Retina (tissue), 1 donor: ENCODE measurements at regions not wholly inside any gene's neighbourhood (a gene's known extent, or its start where the extent isn't known, plus 50 kb on each side); places are given as distances from the start of the nearest gene placed in this dataset.

Experiments
- DNase-seq: peaks from one replicate; pipeline ENCODE4 v3.0.0-alpha.2; 2016

DNA sequence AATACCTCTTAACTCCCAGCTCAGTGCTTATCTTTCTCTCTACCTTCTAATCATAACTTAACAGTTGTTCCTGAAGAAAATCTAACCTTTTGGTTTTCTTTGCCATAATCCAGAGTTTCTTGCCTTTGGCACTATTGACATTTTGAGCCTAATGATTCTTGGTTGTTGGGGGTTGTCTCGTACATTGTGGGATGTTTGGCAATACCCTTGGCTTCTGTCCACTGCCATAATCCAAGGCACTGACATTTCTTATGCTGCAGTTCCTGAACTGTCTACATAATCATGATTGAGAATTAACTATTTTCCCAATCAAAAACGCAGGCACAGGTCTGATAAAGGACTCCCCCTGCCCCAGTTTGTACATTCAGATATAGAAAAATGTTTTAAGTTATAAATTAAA lies 203.2 kb upstream of the MEX3C start:
- no peak for DNase-seq

DNA sequence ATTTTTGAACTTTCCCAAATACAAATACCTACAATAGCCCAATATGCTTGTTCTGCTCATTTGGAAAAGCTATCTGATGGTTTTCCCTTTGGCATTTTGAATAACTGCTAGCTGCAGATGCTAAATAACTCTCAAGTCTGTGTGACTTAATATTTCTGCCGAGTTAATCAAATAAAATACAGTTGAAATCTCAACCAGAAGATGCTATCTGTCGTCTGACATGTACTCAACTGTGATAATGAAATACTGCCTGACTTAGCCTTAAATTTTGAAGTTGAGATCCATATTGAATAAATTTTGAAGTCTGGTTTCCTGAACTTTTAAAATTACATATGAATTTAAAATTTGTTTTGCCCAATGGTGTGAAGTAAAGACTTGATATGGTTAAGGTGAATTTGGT lies 204.4 kb upstream of the MEX3C start:
- no peak for DNase-seq

DNA sequence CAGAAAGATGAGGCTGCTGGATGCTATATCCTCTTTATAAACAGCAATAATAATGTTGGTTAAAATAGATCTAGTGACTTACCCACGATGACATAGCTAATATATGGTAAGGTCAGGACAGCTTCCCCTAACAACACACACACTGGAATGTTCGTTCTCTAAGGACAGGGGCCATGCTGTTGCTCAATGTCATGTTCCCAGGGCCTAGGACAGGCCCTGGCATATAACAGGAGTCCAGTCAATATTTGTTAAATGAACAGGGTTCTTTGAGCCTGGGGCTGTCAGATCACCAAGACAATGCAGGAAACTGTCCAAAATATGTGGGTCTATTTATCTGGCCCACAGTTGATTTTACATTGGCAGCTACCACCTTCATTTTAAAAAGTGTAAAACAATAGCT lies 207.1 kb upstream of the MEX3C start:
- DNase-seq: no peak

DNA sequence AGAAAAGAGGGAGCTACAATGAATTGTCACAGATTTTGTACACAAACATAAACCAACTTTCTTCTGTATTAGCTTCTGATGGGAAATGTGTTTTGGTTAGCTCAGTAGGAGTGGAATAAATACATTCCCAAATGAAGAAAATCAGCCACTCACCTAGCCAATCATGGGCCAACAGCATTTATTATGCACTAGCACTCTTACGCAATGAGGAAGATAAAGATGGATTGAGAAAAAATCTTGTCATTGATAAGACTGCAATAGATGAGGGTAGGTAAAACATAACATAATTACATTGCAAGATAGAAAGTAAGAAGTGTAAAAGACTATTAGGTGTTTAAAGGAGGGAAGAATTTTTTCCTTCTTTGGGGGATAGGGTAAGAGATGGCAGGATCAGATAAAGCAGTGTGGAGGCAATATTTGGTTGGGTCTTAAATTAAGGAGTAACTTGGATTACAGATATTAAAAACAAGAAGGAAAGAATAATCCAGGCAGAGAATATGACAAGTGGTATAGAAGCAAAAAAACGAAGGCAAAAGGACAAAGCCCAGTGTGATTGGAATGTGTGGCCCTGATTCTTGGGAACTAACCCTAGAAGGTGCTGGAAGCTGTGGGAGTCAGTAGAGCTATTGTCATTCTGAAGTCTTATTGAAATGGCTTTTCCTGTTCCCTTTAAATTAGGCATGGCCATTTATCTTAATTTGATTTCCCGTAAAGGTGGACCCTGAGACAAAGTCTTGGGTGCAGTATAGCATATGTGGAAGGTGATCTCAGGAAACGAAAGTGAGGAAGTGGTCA lies 208.4 kb upstream of the MEX3C start:
- DNase-seq: no peak

DNA sequence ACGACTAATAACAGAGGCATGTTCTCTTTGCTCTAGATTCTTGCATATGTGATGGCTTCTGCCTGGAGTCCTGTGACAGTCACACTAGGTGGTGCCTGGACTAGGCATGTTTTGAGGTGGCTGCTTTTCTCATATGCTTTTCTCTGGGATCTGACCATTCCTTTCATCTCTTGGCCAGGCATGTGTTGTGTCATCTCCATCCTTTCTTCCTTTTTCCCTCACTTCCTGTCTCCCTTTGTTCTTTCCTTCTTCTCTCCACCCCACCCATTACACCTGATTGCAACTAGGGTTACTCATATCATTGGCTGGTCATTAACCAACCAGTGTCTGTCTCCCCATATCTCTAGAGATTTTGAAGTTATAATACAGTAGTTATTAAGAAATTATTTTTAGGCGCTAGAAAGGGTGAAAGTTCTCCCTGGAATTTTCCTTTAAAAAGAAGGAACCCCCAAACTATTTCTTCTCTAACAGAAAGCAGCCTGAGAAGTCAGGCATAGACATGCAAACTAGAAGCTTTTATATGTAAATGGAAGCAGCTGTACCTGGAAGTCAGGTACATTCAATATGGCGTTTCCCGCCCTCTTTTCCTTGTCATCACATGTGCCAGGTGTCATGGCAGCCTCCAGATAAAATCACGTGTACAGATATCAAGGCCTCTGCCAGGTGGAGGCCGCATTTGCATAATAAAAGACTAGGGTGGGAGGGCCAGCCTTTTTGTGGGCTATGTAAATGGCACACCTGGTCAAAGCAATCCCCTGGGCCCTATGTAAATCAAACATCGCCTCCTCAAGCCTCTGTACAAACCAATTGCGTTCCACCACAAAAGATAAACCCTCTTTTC lies 220.4 kb upstream of the MEX3C start:
- no peak for DNase-seq

DNA sequence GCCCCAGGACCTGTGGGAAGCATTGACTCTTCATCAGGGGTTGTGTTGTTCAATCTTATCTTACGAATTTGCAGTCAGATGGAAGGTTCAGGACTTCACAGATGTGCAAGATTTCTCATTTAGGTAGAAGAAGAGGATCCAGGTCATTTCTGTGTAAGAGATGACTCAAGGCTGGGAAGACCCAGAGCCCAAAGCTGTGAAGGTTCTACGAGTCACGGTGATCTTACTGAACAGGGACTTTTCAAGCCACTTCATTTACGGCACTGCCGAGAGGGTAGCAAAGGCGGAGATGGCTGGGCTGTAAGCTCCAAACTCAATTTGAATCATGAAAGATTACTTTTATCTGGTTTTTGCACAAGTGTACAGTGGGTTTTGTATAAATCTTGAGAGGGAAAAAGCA lies 228.0 kb upstream of the MEX3C start:
- no peak for DNase-seq

DNA sequence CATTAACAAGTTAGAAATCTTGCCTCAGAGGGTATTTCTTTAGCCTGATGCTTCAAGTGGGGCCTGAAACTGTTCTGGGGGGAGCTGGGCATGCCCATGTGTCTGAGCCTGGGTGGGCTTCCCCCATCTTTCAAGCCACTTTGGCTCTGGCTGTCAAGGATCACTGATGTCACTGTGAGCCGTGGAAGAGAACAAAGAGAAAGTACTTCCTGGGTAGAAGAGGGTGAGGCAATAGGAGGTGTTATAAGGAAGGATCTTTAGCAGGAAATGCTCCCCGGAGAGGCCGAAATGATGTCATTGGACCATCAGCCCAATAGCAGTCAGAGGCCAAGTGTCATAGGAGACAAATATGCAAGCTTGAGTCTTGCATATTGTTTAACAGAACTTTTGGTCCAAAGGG lies 228.4 kb upstream of the MEX3C start:
- DNase-seq: no peak

DNA sequence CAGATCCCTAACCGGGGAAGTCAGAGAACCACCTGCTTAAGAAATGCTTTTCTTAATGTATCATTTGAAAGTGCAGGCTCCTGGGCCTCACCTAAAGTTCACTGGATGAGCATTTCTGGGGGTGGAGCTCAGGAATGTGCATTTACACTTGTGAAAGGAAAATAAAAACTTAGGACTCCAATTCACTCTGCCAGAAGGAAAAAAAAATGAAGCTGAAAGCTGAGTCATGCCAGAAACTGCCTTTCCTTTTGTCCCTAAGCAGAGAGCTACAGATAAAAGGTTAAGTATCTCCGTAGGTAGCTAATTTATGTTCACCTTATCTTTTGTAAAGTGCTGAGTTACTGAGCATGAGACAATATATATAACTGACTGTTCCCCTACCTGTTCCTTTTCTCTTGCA lies 229.5 kb upstream of the MEX3C start:
- DNase-seq: no peak

DNA sequence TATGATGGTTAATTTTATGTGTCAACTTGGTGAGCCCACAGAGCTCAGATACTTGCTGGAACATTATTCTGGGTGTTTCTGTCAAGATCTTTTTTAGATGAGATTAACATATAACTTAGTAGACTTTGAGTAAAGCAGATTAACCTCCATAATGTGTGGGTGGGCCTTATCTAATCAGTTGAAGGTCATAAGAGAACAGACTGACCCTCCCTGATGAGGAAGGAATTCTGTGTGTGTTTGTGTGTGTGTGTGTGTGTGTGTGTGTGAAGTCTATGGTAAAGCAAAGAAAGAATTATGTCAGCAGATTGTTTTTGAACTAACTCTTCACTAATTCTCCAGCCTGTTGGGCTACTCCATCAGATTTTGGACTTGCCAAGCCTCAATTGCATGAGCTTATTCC lies 232.2 kb upstream of the MEX3C start:
- DNase-seq: no peak

DNA sequence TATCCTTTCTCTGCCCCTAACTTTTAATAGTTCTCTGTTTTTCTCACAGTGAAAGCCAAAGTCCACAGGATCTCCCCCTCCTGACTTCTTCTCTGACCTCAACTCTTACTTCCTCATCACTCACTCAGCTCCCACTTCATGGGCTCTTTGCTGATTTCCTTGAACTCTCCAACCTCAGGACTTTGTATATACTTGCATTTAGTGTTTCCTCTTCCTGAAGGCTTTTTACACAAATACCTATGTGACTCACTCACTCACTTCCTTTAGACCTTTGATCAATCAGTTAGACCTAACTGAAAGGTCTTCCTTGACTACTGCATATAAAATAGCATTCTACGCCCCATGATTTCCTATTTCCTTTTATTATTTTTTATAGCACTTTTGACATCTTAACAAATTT lies 233.1 kb upstream of the MEX3C start:
- no peak for DNase-seq

DNA sequence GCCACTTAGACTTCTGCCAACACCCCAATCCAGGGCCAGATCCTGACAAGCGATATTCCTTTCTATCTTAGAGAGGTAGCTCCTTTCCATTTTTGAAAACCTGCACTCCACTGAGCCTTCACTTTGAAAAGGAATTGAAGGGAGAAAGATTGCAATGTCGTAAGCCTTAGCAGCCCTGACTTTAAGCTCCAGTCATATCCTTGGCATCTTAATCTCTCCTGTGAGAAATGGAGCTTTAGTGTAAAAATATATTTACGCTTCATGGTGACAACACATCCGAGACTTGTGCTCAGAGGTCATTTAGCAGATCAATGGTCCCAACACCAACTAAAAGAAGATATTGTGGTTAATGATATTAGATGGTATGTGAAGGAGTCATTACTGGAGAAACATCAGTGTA lies 235.8 kb upstream of the MEX3C start:
- no peak for DNase-seq

DNA sequence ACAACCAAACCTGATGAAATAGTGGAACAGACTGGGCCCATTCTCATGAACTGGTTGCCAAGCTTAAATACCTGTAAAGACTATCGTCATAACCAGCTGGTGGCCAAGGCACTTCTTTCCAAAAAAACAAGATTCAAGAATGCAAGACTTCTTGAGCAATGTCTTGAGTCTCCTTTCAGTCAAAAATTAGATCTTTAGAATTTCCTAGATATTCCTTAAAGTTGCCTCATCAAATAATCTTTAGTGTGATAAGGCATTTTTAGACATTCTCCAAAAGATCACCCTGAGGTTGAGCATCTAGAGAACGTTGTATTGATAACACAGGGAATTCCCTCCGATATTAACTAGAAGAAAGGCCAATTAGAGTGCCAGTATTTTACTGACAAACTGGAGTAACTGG lies 236.4 kb upstream of the MEX3C start:
- DNase-seq: no peak

DNA sequence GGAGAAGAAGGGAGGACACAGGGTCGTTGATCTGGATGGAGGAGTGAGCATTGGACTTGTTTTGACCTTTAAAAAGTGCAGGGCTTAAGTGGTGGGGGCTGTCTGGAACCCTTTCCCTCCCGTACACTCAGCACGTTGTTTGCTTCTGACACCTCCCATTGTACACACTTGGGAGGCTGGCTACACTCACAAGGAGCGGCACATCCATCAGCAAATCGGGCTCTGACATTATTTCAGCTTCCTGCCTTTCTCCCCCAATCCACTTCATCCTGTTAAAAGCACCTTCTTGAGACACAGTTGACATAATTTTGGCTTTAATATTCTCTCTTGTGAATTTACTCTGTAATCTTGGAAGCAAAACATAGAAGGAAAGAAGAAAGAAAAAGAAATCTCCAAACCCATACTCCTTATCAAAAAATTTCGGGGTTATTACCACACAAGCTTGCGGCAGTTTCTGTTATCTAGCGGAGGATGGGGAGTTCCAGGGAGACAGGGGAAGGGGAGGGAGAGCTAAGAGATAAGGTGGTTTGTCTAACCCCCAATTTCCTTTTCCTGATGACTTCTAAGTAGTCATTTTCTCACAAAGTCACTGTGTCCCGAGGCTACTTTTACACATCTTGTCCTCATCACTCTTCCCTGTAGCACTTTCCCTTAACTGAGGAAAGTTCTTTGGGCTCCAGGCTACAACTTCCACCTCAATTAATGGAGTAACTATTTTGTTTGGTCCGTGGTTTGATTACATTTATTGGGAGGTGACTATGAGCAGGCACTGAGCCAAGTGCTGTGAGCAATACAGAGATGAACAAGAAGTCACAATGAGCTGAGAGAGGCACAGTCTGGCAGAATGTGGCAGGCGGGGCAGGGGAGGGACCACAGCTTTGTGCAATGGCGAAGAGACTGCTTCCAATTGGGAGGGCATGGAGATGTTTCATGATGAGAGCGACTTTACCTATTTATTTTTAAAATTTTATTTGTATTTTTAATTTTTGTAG lies 240.1 kb upstream of the MEX3C start:
- DNase-seq: no peak

DNA sequence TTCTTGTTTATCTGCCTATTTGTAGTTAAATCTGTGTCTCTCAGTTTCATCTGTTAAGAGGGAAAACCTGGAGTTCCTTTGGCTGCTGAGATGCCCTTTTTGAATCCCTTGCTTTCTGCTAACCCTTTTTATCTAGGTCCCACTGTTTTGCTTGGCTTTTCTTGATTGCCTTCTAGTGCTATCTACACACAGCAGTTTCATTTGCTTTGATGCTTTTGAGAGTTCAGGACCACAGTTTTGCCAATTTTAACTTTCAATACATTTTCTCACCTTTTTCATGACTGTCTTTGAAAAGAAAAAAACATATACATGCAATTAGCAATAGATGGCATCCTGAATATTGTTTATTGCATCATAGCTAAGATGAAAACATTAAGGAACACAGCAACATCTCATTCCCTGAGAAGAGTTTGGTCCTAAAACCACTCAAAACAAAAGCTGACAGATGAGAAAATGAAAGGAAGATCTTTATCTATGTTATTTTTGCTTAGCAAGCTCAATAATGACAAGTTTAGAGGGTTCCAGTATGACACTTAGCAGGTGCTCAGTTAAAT lies 241.4 kb upstream of the MEX3C start:
- DNase-seq: no peak

DNA sequence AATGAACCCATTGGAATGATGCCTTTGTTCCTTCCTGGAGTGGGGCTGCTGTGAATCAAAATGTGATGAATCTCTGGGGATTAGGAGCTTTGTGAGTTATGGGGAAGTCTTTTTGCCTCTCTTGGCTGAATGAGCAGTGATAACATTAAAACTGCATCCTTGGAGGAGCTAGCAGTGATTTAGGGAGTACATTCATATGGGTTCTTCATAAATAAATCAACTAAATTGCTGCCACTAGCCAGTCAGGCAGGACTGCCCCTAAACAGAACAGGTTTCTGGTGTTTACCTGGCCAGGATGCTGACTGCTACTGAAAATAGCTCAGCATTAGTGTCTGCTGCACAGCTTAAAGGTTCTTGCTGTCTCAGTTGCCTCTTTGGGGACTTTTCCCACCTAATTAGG lies 244.5 kb upstream of the MEX3C start:
- no peak for DNase-seq

DNA sequence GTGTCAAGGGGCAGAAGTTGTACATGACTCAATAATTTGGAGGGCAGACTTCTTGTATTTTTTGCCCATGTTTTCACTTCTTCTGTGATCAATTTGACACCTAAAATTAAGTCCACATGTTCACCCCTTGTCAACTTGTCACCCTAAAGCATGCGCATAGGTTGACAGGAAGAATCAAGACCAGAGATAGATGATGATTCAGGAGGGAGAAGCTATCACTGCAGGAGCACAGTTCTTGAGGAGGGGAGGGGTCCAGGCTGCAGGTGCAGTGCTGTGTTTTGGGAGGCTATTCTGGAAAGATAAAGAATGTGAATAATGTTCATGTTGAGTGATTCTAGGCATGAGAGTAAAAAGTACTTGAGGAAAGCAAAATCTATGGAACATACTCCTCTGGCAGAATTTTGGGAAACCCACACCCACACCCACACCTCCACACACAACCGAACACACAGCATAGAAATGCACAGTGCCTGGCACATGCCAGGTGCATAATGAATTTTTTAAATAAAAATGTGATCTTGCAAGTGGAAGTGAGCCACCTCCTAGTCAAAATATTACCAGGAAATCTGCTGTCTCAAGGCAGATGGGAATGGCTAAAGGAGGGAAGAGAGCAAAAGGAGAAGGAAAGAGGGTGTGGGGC lies 249.2 kb upstream of the MEX3C start:
- no peak for DNase-seq

DNA sequence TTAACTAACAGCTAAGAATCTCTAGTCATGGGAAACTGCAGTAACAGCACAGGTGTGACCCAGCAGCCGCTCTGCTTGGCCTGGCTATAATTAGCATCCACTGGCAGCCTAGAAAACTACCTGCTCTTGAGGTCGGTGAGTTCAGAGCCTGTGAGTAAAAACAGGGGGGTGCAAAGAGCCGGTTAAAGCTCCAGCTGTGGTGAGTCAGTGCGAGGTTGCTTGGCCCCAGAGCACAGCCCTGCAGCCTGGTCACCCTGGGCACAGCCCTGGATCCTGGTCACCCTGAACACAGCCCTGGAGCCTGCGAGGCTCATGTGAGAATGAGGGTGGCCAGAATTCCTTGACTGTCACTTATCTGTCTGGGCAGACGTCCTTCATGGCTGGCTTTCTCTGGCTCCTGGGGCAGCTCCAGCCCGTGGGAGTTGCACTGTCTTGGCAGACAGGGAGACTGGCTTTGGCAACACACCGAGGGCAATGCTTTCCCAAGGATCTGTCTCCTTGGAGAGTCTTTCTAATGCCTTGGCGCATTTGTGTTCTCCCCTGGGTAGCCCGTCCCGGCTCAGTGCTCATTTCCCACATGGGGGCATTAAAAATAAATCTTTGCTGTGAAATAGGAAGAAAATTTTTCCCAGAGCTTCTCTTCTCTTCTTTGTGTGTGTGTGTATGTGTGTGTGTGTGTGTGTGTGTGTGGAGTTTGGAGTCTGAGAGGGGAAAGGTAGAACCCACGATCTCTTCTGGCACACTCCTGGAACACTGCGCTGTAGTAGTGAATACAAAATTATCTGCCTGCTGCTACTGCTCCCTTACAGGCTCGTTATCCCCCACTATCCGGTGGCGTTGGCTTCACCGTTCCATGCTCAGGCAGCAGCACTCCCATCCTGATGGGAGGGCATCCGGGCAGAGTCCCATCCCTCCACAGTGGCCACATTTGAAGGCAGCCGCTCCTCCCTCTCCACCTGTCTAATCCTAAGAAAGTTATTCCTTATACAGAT lies 250.2 kb upstream of the MEX3C start:
- DNase-seq: peak; percentile 13

DNA sequence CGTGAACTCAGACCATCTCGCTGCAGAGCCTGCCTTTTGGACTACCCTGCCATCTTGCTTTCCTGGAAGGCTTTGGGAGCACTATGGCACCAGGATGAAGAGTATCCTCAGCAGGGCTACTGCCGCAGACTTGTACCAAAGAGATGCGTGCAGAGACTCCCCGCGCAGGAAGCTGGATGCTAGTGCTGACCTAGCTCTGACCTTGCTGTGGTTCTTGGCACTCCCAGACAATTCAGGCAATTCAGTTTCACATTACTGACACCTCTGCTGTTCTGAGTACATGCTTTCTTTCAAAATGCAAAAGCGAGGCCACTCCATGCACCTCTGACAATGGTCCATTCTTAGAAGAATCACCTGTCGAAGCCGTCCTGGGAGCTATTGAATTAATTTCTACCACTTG lies 251.5 kb upstream of the MEX3C start:
- DNase-seq: no peak

DNA sequence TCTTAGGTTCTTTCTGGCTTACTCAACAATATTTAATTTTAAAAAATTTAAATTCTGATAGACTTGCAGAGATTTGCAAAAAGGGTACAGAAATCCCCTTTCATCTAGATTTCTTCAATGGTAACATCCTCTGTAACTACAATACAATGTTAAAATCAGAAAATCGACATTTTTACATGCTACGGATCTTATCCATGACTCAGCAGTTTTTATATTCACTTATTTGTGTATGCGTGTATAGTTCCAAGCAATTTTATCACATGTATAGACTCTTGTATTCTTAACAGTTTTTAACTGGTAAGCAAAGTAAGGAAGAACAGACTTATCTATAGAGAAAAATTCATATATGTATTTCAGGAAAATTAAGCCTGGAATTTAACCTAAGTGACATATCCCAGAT lies 256.1 kb upstream of the MEX3C start:
- no peak for DNase-seq

DNA sequence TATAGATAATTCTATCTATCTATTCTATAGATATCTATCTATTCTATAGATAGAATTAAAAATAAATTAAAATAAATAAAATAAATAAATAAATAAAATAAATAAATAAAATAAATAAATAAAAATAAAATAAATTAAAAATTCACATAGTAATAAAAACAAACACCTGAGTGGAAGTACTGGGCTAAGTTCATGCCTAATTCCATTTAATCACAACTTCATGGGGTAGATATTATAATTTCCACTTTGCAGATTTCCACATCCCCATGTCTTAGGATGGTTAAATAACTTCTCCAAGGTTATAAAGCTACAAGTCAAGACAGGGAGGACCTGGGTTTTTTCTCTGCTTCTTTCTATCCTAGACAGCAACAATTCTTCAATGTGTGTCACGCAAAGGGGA lies 261.4 kb upstream of the MEX3C start:
- DNase-seq: no peak

DNA sequence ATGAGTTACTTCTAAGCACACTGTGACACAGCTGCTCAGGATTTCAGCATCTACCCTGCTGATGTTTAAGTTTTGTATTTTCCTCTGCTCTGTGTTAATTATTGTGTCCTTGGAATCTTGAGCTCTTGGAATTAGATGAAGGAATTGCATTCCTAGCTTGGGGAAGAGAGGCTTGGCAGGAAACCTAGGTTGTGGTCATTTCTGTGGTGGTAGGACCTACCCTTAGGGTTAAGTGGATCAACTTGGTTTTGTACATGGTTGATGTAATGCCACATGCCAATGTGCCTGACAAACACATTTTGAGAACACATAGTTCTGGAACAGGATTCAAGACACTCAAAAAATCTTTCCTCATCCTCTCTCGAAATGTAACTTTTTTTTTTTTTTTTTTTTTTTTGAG lies 264.5 kb upstream of the MEX3C start:
- DNase-seq: no peak
